SU-DHL-6 (cell line): ENCODE measurements at regions not wholly inside any gene's neighbourhood (a gene's known extent, or its start where the extent isn't known, plus 50 kb on each side); places are given as distances from the start of the nearest gene placed in this dataset.

Experiments used
- H2AFZ ChIP-seq: fragments of 200-600 bp; sonication (generic); 2 replicates; pipeline ENCODE4 v1.6.1; 2014; ENCODE audit warnings: low read depth, mild to moderate bottlenecking, moderate library complexity, mixed read lengths, antibody characterized with exemption, low read length; ENCODE audit not compliant: severe bottlenecking
- H3F3A ChIP-seq: fragments of 200-600 bp; shearing (Covaris generic); 2 replicates; pipeline ENCODE4 v1.6.0; 2016; ENCODE audit warnings: antibody characterized with exemption, mild to moderate bottlenecking; ENCODE audit not compliant: insufficient read depth
- H3K27ac ChIP-seq: fragments of 200-600 bp; sonication (generic); 2 replicates; pipeline ENCODE4 v1.5.1; 2016; ENCODE audit warnings: low read depth, mild to moderate bottlenecking, low read length, moderate library complexity, mixed read lengths
- H3K27me3 ChIP-seq: fragments of 200-600 bp; sonication (generic), shearing (Covaris generic); 2 replicates; pipeline ENCODE4 v1.6.0; 2014; ENCODE audit warnings: mild to moderate bottlenecking, low read length
- H3K36me3 ChIP-seq: fragments of 200-600 bp; sonication (generic); 2 replicates; pipeline ENCODE4 v1.6.1; 2014; ENCODE audit warnings: mild to moderate bottlenecking, low read length, mixed read lengths
- H3K4me2 ChIP-seq: fragments of 300-600, 200-600 bp; shearing (Covaris generic), sonication (generic); 2 replicates; pipeline ENCODE4 v1.6.0; 2014; ENCODE audit warnings: low read length, low read depth, mild to moderate bottlenecking; ENCODE audit not compliant: poor library complexity, severe bottlenecking
- H3K4me3 ChIP-seq: fragments of 200-600 bp; sonication (generic); 2 replicates; pipeline ENCODE4 v1.5.1; 2014; ENCODE audit warnings: antibody characterized with exemption, low read length, mild to moderate bottlenecking, mixed read lengths; ENCODE audit not compliant: insufficient read depth, poor library complexity, severe bottlenecking
- H3K79me2 ChIP-seq: fragments of 200-600 bp; sonication (generic); 2 replicates; pipeline ENCODE4 v1.6.1; 2014; ENCODE audit warnings: mild to moderate bottlenecking, low read length, moderate library complexity; ENCODE audit not compliant: insufficient read depth
- H3K9ac ChIP-seq: fragments of 200-600 bp; sonication (generic); 2 replicates; pipeline ENCODE4 v1.7.0; 2014; ENCODE audit warnings: mild to moderate bottlenecking, low read length
- H3K9me2 ChIP-seq: fragments of 200-600 bp; sonication (generic); replicated peaks from 2 replicates; pipeline ENCODE4 v1.6.1; 2014; ENCODE audit warnings: low read length; ENCODE audit not compliant: insufficient read depth
- H3K9me3 ChIP-seq: fragments of 200-600 bp; sonication (generic); 2 replicates; pipeline ENCODE4 v1.6.1; 2014; ENCODE audit warnings: low read length, mixed read lengths; ENCODE audit not compliant: insufficient read depth
- H4K20me1 ChIP-seq: fragments of 200-600 bp; sonication (generic); 2 replicates; pipeline ENCODE4 v1.6.1; 2014; ENCODE audit warnings: low read depth, mild to moderate bottlenecking, antibody characterized with exemption, low read length, moderate library complexity, mixed read lengths
- EZH2phosphoT487 ChIP-seq: fragments of 200-600 bp; sonication (generic), shearing (Covaris generic); conservative IDR thresholded peaks from 2 replicates; pipeline ENCODE4 v1.6.1; 2018; ENCODE audit warnings: mild to moderate bottlenecking, antibody characterized with exemption, low read length, moderate library complexity, mixed read lengths
- TF ChIP-seq, protein P1 (sequence below): fragments of 200-600 bp; sonication (generic); IDR thresholded peaks from one replicate; pipeline ENCODE4 v1.5.1; 2017; ENCODE audit warnings: antibody characterized with exemption, mild to moderate bottlenecking, low read length, moderate library complexity; ENCODE audit not compliant: insufficient read depth, poor library complexity, severe bottlenecking

DNA sequence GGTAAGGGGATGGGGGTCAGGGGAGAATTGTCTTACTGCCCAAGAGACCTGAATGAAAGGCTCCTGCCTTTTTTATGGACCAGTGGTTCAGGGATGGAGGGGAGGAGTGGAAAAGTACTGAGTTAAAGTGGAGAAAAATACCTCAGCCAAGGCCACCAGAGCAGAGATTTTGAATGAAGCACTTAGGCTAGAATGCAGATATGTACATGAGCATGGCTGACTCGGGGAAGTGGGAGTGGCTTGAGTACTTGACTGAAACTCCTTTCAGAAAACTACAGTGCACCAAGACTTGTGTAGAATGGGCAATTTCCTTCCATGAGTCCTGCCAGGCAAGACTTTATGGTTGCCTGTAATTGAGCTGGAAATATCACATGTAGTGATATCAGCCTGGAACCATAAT lies 429.6 kb upstream of the LRRC7 start:
- no peak overlapping the region for H3K4me2 ChIP-seq
- H3K9me2 ChIP-seq: no peaks in the 10 kb centered on the region
- no peaks in the 10 kb centered on the region for H3K36me3 ChIP-seq
- TF ChIP-seq, protein P1, sequence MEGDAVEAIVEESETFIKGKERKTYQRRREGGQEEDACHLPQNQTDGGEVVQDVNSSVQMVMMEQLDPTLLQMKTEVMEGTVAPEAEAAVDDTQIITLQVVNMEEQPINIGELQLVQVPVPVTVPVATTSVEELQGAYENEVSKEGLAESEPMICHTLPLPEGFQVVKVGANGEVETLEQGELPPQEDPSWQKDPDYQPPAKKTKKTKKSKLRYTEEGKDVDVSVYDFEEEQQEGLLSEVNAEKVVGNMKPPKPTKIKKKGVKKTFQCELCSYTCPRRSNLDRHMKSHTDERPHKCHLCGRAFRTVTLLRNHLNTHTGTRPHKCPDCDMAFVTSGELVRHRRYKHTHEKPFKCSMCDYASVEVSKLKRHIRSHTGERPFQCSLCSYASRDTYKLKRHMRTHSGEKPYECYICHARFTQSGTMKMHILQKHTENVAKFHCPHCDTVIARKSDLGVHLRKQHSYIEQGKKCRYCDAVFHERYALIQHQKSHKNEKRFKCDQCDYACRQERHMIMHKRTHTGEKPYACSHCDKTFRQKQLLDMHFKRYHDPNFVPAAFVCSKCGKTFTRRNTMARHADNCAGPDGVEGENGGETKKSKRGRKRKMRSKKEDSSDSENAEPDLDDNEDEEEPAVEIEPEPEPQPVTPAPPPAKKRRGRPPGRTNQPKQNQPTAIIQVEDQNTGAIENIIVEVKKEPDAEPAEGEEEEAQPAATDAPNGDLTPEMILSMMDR: no peak
- H3K27ac ChIP-seq: no peak overlapping the region
- no peaks in the 10 kb centered on the region for H4K20me1 ChIP-seq
- H3K4me3 ChIP-seq: no peak overlapping the region
- H3K27me3 ChIP-seq: no peaks in the 10 kb centered on the region
- no peak overlapping the region for H2AFZ ChIP-seq
- H3K9me3 ChIP-seq: no peaks in the 10 kb centered on the region
- no peaks in the 10 kb centered on the region for H3F3A ChIP-seq
- H3K79me2 ChIP-seq: no peaks in the 10 kb centered on the region
- no peak overlapping the region for H3K9ac ChIP-seq

- no peak overlapping the region for H3K27ac ChIP-seq
- H4K20me1 ChIP-seq: no peaks in the 10 kb centered on the region
- no peaks in the 10 kb centered on the region for H3F3A ChIP-seq
- H3K9me2 ChIP-seq: no peaks in the 10 kb centered on the region
- no peaks in the 10 kb centered on the region for H3K27me3 ChIP-seq
- no peaks in the 10 kb centered on the region for H3K36me3 ChIP-seq
- H3K9me3 ChIP-seq: no peaks in the 10 kb centered on the region
- TF ChIP-seq, protein P1: no peak
- TF ChIP-seq EZH2phosphoT487: no peak
- no peak overlapping the region for H3K9ac ChIP-seq
- H3K4me3 ChIP-seq: no peak overlapping the region
- no peak overlapping the region for H2AFZ ChIP-seq
- H3K4me2 ChIP-seq: no peak overlapping the region
- no peaks in the 10 kb centered on the region for H3K79me2 ChIP-seq
Measured at GRCh38 chr1:69139007-69139406, 428.7 kb upstream of the LRRC7 start.

DNA sequence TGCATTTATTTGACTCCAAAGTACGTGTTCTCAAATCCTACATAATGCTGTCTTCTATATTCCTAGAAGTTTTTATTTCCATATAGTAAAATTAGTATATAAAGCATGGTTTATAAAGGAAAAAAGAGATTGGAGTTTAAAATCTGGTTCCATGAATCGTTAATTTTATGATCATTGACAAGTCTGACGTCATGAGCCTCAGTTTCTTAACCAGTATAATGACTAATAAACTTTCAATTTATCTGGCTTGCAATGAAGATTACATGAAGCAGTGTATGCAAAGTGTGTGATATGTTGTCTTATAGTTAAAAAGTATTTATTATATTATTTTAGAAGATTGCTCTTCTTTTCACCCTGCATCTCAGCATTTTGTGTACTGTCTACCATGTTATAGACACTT lies 421.4 kb upstream of the LRRC7 start:
- Histone ChIP-seq H3K27me3 (no peaks in the 10 kb centered on the region), H3K9me3 (no peaks in the 10 kb centered on the region), H3K9ac (no peak overlapping the region), H3K79me2 (no peaks in the 10 kb centered on the region), H3K9me2 (no peaks in the 10 kb centered on the region), H3K36me3 (no peaks in the 10 kb centered on the region), H2AFZ (no peak overlapping the region), H3K27ac (no peak overlapping the region), H3K4me3 (no peak overlapping the region), H3K4me2 (no peak overlapping the region), H4K20me1 (no peaks in the 10 kb centered on the region), H3F3A (no peaks in the 10 kb centered on the region)
- TF ChIP-seq EZH2phosphoT487: no peak
- TF ChIP-seq, protein P1: no peak

- no peaks in the 10 kb centered on the region for H3F3A ChIP-seq
- H3K4me2 ChIP-seq: no peak overlapping the region
- H2AFZ ChIP-seq: no peak overlapping the region
- no peaks in the 10 kb centered on the region for H3K79me2 ChIP-seq
- H3K9ac ChIP-seq: no peak overlapping the region
- H3K27me3 ChIP-seq: no peaks in the 10 kb centered on the region
- no peak for TF ChIP-seq EZH2phosphoT487
- TF ChIP-seq, protein P1: no peak
- H4K20me1 ChIP-seq: no peaks in the 10 kb centered on the region
- no peak overlapping the region for H3K4me3 ChIP-seq
- no peaks in the 10 kb centered on the region for H3K36me3 ChIP-seq
- no peaks in the 10 kb centered on the region for H3K9me2 ChIP-seq
- no peak overlapping the region for H3K27ac ChIP-seq
- no peaks in the 10 kb centered on the region for H3K9me3 ChIP-seq
Measured at GRCh38 chr1:69148731-69149130, 419.0 kb upstream of the LRRC7 start.
